Lower lobe of right lung (tissue), 2 donors: ENCODE measurements at regions not wholly inside any gene's neighbourhood (a gene's known extent, or its start where the extent isn't known, plus 50 kb on each side); places are given as distances from the start of the nearest gene placed in this dataset.

ENCODE experiments used
- ATAC-seq, 2 donors: fragments of 200-7000 bp; cut with Tn5 transposase; one replicate each; pipeline ENCODE4 v1.9.1; 2020 to 2022; ENCODE audit warnings: mild to moderate bottlenecking in 2 of 2, moderate library complexity in 2 of 2
- DNase-seq: peaks from one replicate; pipeline ENCODE4 v3.0.0-alpha.2; 2020
- H3K27ac ChIP-seq: fragments of 200-600 bp; one replicate; pipeline ENCODE4 v1.8.0; 2022
- H3K27me3 ChIP-seq: fragments of 200-600 bp; one replicate; pipeline ENCODE4 v1.8.0; 2022; ENCODE audit warnings: low read depth
- H3K36me3 ChIP-seq: fragments of 200-600 bp; one replicate; pipeline ENCODE4 v1.8.0; 2022; ENCODE audit warnings: mild to moderate bottlenecking
- H3K4me1 ChIP-seq: fragments of 200-600 bp; one replicate; pipeline ENCODE4 v1.8.0; 2022
- H3K4me3 ChIP-seq: fragments of 200-600 bp; one replicate; pipeline ENCODE4 v1.8.0; 2022; ENCODE audit warnings: mild to moderate bottlenecking
- H3K9me3 ChIP-seq: fragments of 200-600 bp; one replicate; pipeline ENCODE4 v1.8.0; 2022
- intact Hi-C: fragments of 100-400 bp; cut with DNase I; formaldehyde crosslinking; loops from one replicate; pipeline ENCODE4 v1.11.0; 2022
- TF ChIP-seq, protein P1 (sequence below): fragments of 200-600 bp; IDR thresholded peaks from one replicate; pipeline ENCODE4 v1.8.0; 2022; ENCODE audit warnings: antibody characterized with exemption, mild to moderate bottlenecking
- donor health status: DM: no; HTN: yes; CAD: no; lungs with severe emphysema.

GRCh38 chr4:140267576-140267975 lies 105.9 kb upstream of the SCOC start:
- DNase-seq, result no peak
- Histone ChIP-seq H3K27ac (no peak overlapping the region), H3K4me1 (no peaks in the 10 kb centered on the region), H3K9me3 (no peaks in the 10 kb centered on the region), H3K36me3 (no peaks in the 10 kb centered on the region), H3K4me3 (no peak overlapping the region), H3K27me3 (no peaks in the 10 kb centered on the region)
- TF ChIP-seq, protein P1, sequence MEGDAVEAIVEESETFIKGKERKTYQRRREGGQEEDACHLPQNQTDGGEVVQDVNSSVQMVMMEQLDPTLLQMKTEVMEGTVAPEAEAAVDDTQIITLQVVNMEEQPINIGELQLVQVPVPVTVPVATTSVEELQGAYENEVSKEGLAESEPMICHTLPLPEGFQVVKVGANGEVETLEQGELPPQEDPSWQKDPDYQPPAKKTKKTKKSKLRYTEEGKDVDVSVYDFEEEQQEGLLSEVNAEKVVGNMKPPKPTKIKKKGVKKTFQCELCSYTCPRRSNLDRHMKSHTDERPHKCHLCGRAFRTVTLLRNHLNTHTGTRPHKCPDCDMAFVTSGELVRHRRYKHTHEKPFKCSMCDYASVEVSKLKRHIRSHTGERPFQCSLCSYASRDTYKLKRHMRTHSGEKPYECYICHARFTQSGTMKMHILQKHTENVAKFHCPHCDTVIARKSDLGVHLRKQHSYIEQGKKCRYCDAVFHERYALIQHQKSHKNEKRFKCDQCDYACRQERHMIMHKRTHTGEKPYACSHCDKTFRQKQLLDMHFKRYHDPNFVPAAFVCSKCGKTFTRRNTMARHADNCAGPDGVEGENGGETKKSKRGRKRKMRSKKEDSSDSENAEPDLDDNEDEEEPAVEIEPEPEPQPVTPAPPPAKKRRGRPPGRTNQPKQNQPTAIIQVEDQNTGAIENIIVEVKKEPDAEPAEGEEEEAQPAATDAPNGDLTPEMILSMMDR, result no peak
- intact Hi-C loops, result no loop called here
- ATAC-seq, result no peak

- no peak for ATAC-seq
- H3K4me3 ChIP-seq, result no peak overlapping the region
- no peak overlapping the region for H3K27ac ChIP-seq
- intact Hi-C loops, result no loop called here
- no peaks in the 10 kb centered on the region for H3K27me3 ChIP-seq
- TF ChIP-seq, protein P1, result no peak
- no peaks in the 10 kb centered on the region for H3K36me3 ChIP-seq
- H3K9me3 ChIP-seq, result no peaks in the 10 kb centered on the region
- DNase-seq, result no peak
- no peaks in the 10 kb centered on the region for H3K4me1 ChIP-seq
Observed at GRCh38 chr4:140266958-140267568, 106.4 kb upstream of the SCOC start.

DNA sequence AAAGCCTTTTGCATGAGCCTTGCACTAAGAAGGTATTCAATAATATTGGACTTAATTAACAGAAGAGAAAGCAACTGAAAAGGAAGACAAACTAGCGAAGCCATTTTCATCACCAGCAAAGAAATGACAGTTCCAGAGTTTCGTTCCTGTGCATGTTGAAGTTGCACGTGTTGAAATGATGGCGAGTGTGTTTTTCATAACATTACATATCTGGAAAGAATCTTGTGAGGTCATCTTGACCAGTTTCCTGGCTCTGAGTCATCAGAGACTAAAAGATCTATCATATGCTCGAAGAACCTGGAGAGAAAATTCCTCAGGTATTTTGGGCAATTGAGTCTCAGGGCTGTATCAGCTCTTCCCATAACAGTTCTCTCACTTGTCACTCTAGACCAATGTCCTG lies 106.2 kb upstream of the MAML3 start:
- Histone ChIP-seq H3K36me3 (no peaks in the 10 kb centered on the region), H3K4me3 (no peak overlapping the region), H3K9me3 (no peaks in the 10 kb centered on the region), H3K27me3 (no peaks in the 10 kb centered on the region), H3K4me1 (no peaks in the 10 kb centered on the region), H3K27ac (no peak overlapping the region)
- DNase-seq (no peak), ATAC-seq (no peak)
- TF ChIP-seq, protein P1, result no peak
- intact Hi-C loops, result no loop called here

DNA sequence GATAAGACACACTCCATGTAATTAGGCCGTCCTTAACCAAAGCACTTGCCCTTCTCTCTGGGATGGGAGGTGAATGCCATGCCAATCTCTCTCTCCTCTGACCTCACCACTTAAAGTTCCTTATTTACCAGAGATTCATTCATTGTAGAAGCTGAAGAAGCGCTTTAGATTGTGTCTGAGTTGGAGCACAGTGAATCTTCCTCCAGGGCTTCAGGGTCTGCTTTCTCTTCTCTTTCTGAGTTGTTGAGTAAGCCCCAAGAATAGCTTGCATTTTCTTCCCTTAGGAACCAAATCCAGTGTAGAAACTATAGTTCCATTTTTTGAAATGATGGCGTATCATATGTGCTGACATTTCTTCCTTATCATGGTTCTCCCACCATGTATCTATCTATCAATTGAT lies 104.5 kb upstream of the MAML3 start:
- ATAC-seq (no peak), DNase-seq (no peak)
- no peak overlapping the region for H3K4me3 ChIP-seq
- TF ChIP-seq, protein P1, result no peak
- intact Hi-C loops, result loop anchor here (10.0 kb wide), 1 partner anchor 244 kb away; no protein-coding TSS in a partner anchor
- peaks cover 4% of the 10 kb centered on the region for H3K4me1 ChIP-seq
- H3K36me3 ChIP-seq, result no peaks in the 10 kb centered on the region
- no peaks in the 10 kb centered on the region for H3K9me3 ChIP-seq
- H3K27me3 ChIP-seq, result no peaks in the 10 kb centered on the region
- H3K27ac ChIP-seq, result no peak overlapping the region

GRCh38 chr4:140257461-140258305 lies 103.7 kb upstream of the MAML3 start:
- Histone ChIP-seq H3K4me1 (peaks cover 6% of the 10 kb centered on the region), H3K36me3 (no peaks in the 10 kb centered on the region), H3K9me3 (no peaks in the 10 kb centered on the region), H3K4me3 (no peak overlapping the region), H3K27me3 (no peaks in the 10 kb centered on the region), H3K27ac (no peak overlapping the region)
- ATAC-seq, result peak in 1 of 2 donors; percentile 37
- intact Hi-C loops, result loop anchor here (10.0 kb wide), 1 partner anchor 243 kb away; no protein-coding TSS in a partner anchor
- TF ChIP-seq, protein P1, result no peak
- no peak for DNase-seq
